Breast epithelium (tissue), 3 donors: ENCODE measurements at regions not wholly inside any gene's neighbourhood (a gene's known extent, or its start where the extent isn't known, plus 50 kb on each side); places are given as distances from the start of the nearest gene placed in this dataset.

ENCODE experiments used
- POLR2AphosphoS5 ChIP-seq, 3 donors: sonication (generic); formaldehyde crosslinking; IDR thresholded peaks; one replicate each; pipeline ENCODE4 v1.6.1; 2017; ENCODE audit warnings: antibody characterized with exemption in 3 of 3
- TF ChIP-seq, protein P1 (sequence below), 3 donors: fragments of 450-650 bp; IDR thresholded peaks; one replicate each; pipeline ENCODE4 v1.5.1; 2016 to 2017; ENCODE audit warnings: antibody characterized with exemption in 3 of 3, mild to moderate bottlenecking in 3 of 3, moderate library complexity in 3 of 3

DNA sequence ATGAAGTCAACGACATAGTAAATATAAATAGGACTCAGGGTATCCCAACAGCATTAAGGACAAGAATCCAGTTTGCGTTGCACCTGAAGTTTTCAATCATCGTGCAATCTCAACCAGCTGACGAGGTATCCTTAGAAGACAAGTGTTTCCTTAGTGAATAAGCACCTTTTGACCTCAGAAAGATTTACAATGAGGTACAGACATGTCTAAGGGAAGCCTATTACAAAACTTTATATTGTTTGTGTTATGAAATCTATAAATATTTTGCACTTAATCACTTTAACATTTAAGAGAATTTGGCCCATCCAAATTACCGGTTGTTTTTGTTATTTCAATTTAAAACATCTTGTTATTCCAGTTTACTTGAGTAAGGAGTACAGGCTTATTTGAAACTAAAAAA, 64.9 kb upstream of the PRICKLE2 start:
- no peak for TF ChIP-seq POLR2AphosphoS5 (IDR thresholded peaks at IDR 0.05)
- TF ChIP-seq, protein P1, sequence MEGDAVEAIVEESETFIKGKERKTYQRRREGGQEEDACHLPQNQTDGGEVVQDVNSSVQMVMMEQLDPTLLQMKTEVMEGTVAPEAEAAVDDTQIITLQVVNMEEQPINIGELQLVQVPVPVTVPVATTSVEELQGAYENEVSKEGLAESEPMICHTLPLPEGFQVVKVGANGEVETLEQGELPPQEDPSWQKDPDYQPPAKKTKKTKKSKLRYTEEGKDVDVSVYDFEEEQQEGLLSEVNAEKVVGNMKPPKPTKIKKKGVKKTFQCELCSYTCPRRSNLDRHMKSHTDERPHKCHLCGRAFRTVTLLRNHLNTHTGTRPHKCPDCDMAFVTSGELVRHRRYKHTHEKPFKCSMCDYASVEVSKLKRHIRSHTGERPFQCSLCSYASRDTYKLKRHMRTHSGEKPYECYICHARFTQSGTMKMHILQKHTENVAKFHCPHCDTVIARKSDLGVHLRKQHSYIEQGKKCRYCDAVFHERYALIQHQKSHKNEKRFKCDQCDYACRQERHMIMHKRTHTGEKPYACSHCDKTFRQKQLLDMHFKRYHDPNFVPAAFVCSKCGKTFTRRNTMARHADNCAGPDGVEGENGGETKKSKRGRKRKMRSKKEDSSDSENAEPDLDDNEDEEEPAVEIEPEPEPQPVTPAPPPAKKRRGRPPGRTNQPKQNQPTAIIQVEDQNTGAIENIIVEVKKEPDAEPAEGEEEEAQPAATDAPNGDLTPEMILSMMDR (IDR thresholded peaks at IDR 0.05): no peak
